DND-41 (cell line): ENCODE measurements at regions not wholly inside any gene's neighbourhood (a gene's known extent, or its start where the extent isn't known, plus 50 kb on each side); places are given as distances from the start of the nearest gene placed in this dataset.

Source experiments
- CTCF ChIP-seq: IDR thresholded peaks from 2 replicates; pipeline ENCODE4 v1.5.1; 2012; ENCODE audit warnings: borderline replicate concordance, low read length, moderate library complexity, mild to moderate bottlenecking; ENCODE audit not compliant: poor library complexity, severe bottlenecking; ENCODE audit errors: extremely low read depth
- EZH2 ChIP-seq: IDR thresholded peaks from 3 replicates; pipeline ENCODE4 v1.6.1; 2012; ENCODE audit warnings: borderline replicate concordance, low read depth, mild to moderate bottlenecking, moderate library complexity, low read length, inconsistent platforms; ENCODE audit not compliant: severe bottlenecking

GRCh38 chr22:47718337-47718736 lies 955.9 kb downstream of the TBC1D22A start:
- TF ChIP-seq CTCF (no peak), EZH2 (no peak)
